ENCODE measurements at regions not wholly inside any gene's neighbourhood (a gene's known extent, or its start where the extent isn't known, plus 50 kb on each side); places are given as distances from the start of the nearest gene placed in this dataset.

GRCh38 chr5:57550132-57550531 is 67.5 kb upstream of the ACTBL2 start:
- Histone ChIP-seq H3K27ac (no peak overlapping the region), H3K4me1 (no peaks in the 10 kb centered on the region), H3K9me3 (peaks cover 0 to 5% (median 0%) of the 10 kb centered on the region in 12 donors), H3K27me3 (no peaks in the 10 kb centered on the region), H3K36me3 (no peaks in the 10 kb centered on the region), H3K4me3 (no peak overlapping the region)
- intact Hi-C loops (cut with DNase I): no loop called here
- ATAC-seq (no peak), DNase-seq (no peak)
- 79 to 100% (median 81%) methylated on average over 2 to 6 of the region's 6 CpGs for WGBS, 4 donors
- TF ChIP-seq POLR2A (IDR thresholded peaks at IDR 0.05) (no peak), CTCF (IDR thresholded peaks at IDR 0.05) (no peak)

DNA sequence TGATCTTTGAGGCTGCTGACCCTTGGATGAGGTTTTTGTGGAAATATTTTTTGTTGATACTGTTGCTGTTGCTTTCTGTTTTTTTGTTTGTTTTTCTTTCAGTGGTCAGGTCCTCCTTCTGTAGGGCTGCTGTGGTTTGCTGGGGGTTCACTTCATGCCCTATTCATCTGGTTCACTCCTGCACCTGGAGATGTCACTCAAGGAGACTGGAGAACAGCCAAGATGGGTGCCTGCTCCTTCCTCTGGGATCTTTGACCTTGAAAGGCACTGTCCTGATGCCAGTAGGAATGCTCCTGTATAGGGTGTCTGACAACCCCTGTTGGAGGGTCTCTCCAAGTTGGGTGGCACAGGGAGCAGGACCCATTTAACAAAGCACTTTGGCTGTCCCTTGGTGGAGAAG is 67.0 kb upstream of the ACTBL2 start:
- H3K27me3 ChIP-seq: no peaks in the 10 kb centered on the region
- H3K4me1 ChIP-seq: no peaks in the 10 kb centered on the region
- DNase-seq (no peak), ATAC-seq (no peak)
- H3K27ac ChIP-seq: no peak overlapping the region
- no peaks in the 10 kb centered on the region for H3K36me3 ChIP-seq
- TF ChIP-seq POLR2A (IDR thresholded peaks at IDR 0.05) (no peak), CTCF (IDR thresholded peaks at IDR 0.05) (no peak)
- H3K9me3 ChIP-seq: peaks cover 0 to 5% (median 0%) of the 10 kb centered on the region in 12 donors
- intact Hi-C loops (cut with DNase I): no loop called here
- H3K4me3 ChIP-seq: no peak overlapping the region

GRCh38 chr5:57540823-57541222 is 58.2 kb upstream of the ACTBL2 start:
- no peaks in the 10 kb centered on the region for H3K4me1 ChIP-seq
- no peak overlapping the region for H3K27ac ChIP-seq
- no peak overlapping the region for H3K4me3 ChIP-seq
- intact Hi-C loops (cut with DNase I): no loop called here
- H3K27me3 ChIP-seq: no peaks in the 10 kb centered on the region
- H3K36me3 ChIP-seq: no peaks in the 10 kb centered on the region
- TF ChIP-seq CTCF (IDR thresholded peaks at IDR 0.05) (no peak), POLR2A (IDR thresholded peaks at IDR 0.05) (no peak)
- no peaks in the 10 kb centered on the region for H3K9me3 ChIP-seq
- DNase-seq: no peak
- no peak for ATAC-seq
- whole genome bisulfite sequencing, 4 donors: 81 to 87% (median 83%) methylated on average over 2 of the region's 2 CpGs

DNA sequence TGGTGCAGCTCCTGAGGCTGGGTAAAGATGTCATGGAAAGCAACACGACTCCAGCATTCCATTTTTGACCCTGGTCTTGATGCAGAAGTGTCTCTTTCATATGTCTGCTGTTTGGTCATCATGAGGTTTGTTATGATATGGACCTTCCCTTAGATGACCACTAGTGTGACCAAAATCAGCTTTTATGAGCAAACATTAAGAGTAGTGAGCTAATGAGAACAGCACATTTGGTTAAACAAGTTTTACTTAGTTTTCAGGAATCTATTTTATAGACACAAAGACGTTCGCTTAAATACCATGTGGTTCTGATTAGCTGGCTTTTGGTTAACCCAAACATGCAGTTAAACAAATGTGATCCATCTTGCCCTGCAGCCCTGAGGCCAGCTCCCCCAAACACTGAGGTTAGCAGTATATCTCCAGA is 56.7 kb upstream of the ACTBL2 start:
- WGBS, 4 donors: 77 to 87% (median 83%) methylated on average over 3 of the region's 3 CpGs
- no peak overlapping the region for H3K27ac ChIP-seq
- no peaks in the 10 kb centered on the region for H3K36me3 ChIP-seq
- no peak for TF ChIP-seq CTCF (IDR thresholded peaks at IDR 0.05)
- no peak for TF ChIP-seq POLR2A (IDR thresholded peaks at IDR 0.05)
- no peaks in the 10 kb centered on the region for H3K27me3 ChIP-seq
- no peak overlapping the region for H3K4me3 ChIP-seq
- H3K9me3 ChIP-seq: no peaks in the 10 kb centered on the region
- DNase-seq (no peak), ATAC-seq (no peak)
- no peaks in the 10 kb centered on the region for H3K4me1 ChIP-seq
- intact Hi-C loops (cut with DNase I): no loop called here
